ENCODE measurements at regions not wholly inside any gene's neighbourhood (a gene's known extent, or its start where the extent isn't known, plus 50 kb on each side); places are given as distances from the start of the nearest gene placed in this dataset.

DNA sequence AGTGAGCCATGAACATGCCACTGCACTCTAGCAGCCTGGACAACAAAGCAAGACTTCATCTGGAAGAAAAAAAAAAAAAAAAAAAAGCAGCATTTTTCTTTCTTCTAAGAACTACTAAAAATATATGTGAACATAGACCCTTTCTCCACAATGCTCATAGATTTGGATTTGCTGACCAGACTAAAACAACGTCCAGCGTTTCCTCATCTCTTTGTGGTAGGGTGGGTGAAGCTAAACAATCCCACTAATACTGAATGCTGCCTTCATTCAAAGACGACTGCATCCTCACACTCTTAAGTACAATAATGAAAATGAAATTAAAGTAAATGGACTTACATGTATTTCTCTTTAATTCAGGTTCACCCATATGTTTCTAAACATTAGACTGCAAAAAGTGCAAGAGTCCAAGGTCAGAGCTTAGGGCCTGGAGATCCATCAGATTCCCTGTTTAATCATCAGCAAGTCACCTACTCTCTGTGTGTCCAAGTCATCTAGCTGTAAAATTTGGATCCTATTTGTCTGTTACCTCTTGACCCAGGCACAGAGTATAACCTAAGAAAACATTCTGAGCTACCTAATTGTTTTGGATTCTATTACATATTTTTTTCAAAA lies 99.4 kb upstream of the NHSL1 start:
- DNase-seq: no peak
- Histone ChIP-seq H3K27ac (no peak overlapping the region), H3K9me3 (no peaks in the 10 kb centered on the region), H3K4me1 (no peaks in the 10 kb centered on the region), H3K4me3 (no peak overlapping the region), H3K27me3 (no peaks in the 10 kb centered on the region), H3K36me3 (no peaks in the 10 kb centered on the region)
- intact Hi-C loops (cut with DNase I; ENCODE audit: low total_unique reads): loop anchor here (10.0 kb wide), 1 partner anchor 166 kb away; no protein-coding TSS in a partner anchor
- TF ChIP-seq POLR2A (IDR thresholded peaks at IDR 0.05): no peak
- TF ChIP-seq, protein P1, sequence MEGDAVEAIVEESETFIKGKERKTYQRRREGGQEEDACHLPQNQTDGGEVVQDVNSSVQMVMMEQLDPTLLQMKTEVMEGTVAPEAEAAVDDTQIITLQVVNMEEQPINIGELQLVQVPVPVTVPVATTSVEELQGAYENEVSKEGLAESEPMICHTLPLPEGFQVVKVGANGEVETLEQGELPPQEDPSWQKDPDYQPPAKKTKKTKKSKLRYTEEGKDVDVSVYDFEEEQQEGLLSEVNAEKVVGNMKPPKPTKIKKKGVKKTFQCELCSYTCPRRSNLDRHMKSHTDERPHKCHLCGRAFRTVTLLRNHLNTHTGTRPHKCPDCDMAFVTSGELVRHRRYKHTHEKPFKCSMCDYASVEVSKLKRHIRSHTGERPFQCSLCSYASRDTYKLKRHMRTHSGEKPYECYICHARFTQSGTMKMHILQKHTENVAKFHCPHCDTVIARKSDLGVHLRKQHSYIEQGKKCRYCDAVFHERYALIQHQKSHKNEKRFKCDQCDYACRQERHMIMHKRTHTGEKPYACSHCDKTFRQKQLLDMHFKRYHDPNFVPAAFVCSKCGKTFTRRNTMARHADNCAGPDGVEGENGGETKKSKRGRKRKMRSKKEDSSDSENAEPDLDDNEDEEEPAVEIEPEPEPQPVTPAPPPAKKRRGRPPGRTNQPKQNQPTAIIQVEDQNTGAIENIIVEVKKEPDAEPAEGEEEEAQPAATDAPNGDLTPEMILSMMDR (IDR thresholded peaks at IDR 0.05): no peak

DNA sequence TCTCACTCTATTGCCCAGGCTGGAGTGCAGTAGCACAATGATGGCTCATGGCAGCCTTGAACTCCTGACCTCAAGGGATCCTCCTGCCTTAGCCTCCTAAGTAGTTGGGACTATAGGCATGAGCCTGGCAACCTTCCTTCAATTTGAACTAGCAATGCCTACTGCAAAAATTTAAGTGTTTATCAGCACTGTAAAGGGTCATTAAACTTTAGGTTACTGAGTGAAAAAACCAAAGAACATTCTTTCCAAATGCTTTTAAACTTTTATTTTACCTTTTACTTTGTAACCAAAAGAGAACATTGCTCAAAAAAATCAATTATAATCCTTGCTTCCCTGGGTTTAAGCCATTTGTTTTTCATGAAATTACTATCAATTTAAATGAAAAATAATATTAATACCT lies 101.0 kb upstream of the NHSL1 start:
- intact Hi-C loops (cut with DNase I; ENCODE audit: low total_unique reads): no loop called here
- no peaks in the 10 kb centered on the region for H3K4me1 ChIP-seq
- H3K36me3 ChIP-seq: no peaks in the 10 kb centered on the region
- H3K27me3 ChIP-seq: no peaks in the 10 kb centered on the region
- no peaks in the 10 kb centered on the region for H3K9me3 ChIP-seq
- DNase-seq: no peak
- H3K4me3 ChIP-seq: no peak overlapping the region
- H3K27ac ChIP-seq: no peak overlapping the region
- TF ChIP-seq, protein P1 (IDR thresholded peaks at IDR 0.05): no peak
- TF ChIP-seq POLR2A (IDR thresholded peaks at IDR 0.05): no peak

DNA sequence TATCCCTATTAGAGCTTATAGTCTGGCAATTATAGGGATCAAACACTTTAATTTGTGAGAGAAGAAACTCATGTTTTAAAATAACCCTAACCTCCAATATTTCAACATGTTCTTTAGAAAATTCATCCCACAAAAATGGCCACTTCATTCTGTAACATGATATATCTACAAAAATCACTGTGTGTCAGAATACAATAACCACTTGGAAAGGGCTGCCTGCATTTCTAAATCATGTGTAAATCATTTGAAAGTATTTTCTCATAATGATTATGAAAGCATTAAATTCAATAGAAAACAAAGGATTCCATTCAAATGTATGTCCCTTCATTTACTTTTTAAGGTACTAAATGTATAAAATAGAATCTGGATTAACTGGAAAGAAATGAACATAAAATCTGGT lies 101.4 kb upstream of the NHSL1 start:
- H3K27ac ChIP-seq: no peak overlapping the region
- H3K4me1 ChIP-seq: no peaks in the 10 kb centered on the region
- H3K36me3 ChIP-seq: no peaks in the 10 kb centered on the region
- DNase-seq: no peak
- no peaks in the 10 kb centered on the region for H3K9me3 ChIP-seq
- no peak overlapping the region for H3K4me3 ChIP-seq
- intact Hi-C loops (cut with DNase I; ENCODE audit: low total_unique reads): no loop called here
- no peaks in the 10 kb centered on the region for H3K27me3 ChIP-seq
- TF ChIP-seq, protein P1 (IDR thresholded peaks at IDR 0.05): no peak
- TF ChIP-seq POLR2A (IDR thresholded peaks at IDR 0.05): no peak

DNA sequence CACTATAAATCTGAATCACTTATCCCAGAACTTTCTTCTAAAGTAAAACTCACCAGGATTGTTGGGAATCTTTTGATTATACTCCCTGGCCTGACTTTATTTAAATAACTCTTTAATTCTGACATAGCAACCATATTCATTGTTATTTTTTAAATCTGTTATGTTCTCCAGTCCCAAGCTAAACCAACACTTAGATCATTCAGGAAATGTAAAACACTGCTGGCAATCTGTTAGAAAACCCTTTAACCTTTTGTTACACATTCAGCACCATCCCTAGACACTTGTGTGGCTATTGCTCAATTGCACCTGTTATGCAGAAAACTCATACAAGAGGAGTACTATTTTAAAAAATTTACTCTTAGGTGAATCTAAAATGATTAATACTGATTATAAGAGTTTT lies 101.8 kb upstream of the NHSL1 start:
- no peaks in the 10 kb centered on the region for H3K9me3 ChIP-seq
- DNase-seq: no peak

DNA sequence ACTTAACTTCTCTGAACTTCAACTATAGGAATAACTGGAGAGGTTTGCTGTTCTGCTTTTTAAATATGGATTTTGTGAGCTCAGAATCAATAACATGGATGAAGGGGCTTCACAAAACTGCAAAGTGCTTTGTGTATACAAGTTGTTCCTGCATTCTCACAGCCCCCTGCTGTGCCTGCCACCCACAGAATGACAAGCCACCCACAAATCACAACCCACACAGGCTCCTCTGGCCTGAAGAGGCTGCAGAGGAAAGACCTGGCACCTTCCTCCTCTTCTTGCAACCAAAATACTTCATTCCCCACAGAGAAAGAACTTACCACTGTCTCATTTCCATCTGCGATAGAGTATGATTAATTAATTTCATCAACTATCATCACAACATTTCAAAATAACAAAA lies 106.7 kb upstream of the NHSL1 start:
- Histone ChIP-seq H3K27ac (no peak overlapping the region), H3K27me3 (no peaks in the 10 kb centered on the region), H3K36me3 (no peaks in the 10 kb centered on the region), H3K4me3 (no peak overlapping the region), H3K4me1 (no peaks in the 10 kb centered on the region), H3K9me3 (no peaks in the 10 kb centered on the region)
- no peak for TF ChIP-seq POLR2A (IDR thresholded peaks at IDR 0.05)
- TF ChIP-seq, protein P1 (IDR thresholded peaks at IDR 0.05): no peak
- intact Hi-C loops (cut with DNase I; ENCODE audit: low total_unique reads): no loop called here
- no peak for DNase-seq

More for the DNA sequence above, 101.8 kb upstream of the NHSL1 start:
- TF ChIP-seq POLR2A (IDR thresholded peaks at IDR 0.05): no peak
- TF ChIP-seq, protein P1 (IDR thresholded peaks at IDR 0.05): no peak
- Histone ChIP-seq H3K4me3 (no peak overlapping the region), H3K27me3 (no peaks in the 10 kb centered on the region), H3K4me1 (no peaks in the 10 kb centered on the region), H3K27ac (no peak overlapping the region), H3K36me3 (no peaks in the 10 kb centered on the region)
- intact Hi-C loops (cut with DNase I; ENCODE audit: low total_unique reads): no loop called here

All from uterus (tissue), 3 donors.